IMR-90 (cell line): ENCODE measurements at regions not wholly inside any gene's neighbourhood (a gene's known extent, or its start where the extent isn't known, plus 50 kb on each side); places are given as distances from the start of the nearest gene placed in this dataset.

Experiments used
- ATAC-seq: fragments of 200-7000 bp; cut with Tn5 transposase; 2 replicates; pipeline ENCODE4 v1.9.1; 2020; ENCODE audit warnings: low read depth, mild to moderate bottlenecking, moderate library complexity
- BruUV-seq: library from RNA; stranded (reverse); fragments of 400-500 nt; replicated peaks from 2 replicates; lab custom pipeline; 2021; lab: Mats Ljungman, UMichigan
- CTCF ChIA-PET: fragments of 300-600 bp; formaldehyde crosslinking; extraction: SDS; loops from one replicate; lab custom pipeline; 2021; ENCODE audit warnings: antibody characterized with exemption; lab: Yijun Ruan, JAX
- POLR2A ChIA-PET: fragments of 300-600 bp; sonication (Branson Sonifier 250); formaldehyde crosslinking; loops from one replicate; lab custom pipeline; 2022; ENCODE audit warnings: antibody characterized with exemption; ENCODE audit not compliant: unreplicated experiment; lab: Charles Lee
- DNase-seq: peaks from one replicate; pipeline ENCODE4 v3.0.0; 2013
- H2AFZ ChIP-seq: replicated peaks from 2 replicates; pipeline ENCODE3; 2013; ENCODE audit warnings: low read length, mild to moderate bottlenecking; ENCODE audit not compliant: poor library complexity
- H2AK5ac ChIP-seq: 2 replicates; pipeline ENCODE4 v1.6.1; 2013; ENCODE audit warnings: low read depth, low read length, inconsistent platforms
- H2AK9ac ChIP-seq: replicated peaks from 2 replicates; pipeline ENCODE3; 2013; ENCODE audit warnings: mild to moderate bottlenecking, low read depth, low read length, moderate library complexity; ENCODE audit not compliant: poor library complexity
- H2BK120ac ChIP-seq: 2 replicates; pipeline ENCODE4 v1.6.1; 2013; ENCODE audit warnings: low read depth, low read length, inconsistent platforms
- H2BK15ac ChIP-seq: 3 replicates; pipeline ENCODE4 v1.6.1; 2013; ENCODE audit warnings: low read depth, low read length, inconsistent platforms
- H2BK20ac ChIP-seq: 2 replicates; pipeline ENCODE4 v1.6.1; 2013; ENCODE audit warnings: low read depth, mild to moderate bottlenecking, inconsistent platforms, low read length, moderate library complexity
- H2BK5ac ChIP-seq: 2 replicates; pipeline ENCODE4 v1.6.1; 2013; ENCODE audit warnings: mild to moderate bottlenecking, low read depth, low read length, inconsistent platforms; ENCODE audit not compliant: poor library complexity, severe bottlenecking
- H3K14ac ChIP-seq: replicated peaks from 2 replicates; pipeline ENCODE4 v1.6.1; 2013; ENCODE audit warnings: low read depth, low read length, inconsistent platforms
- H3K18ac ChIP-seq: 2 replicates; pipeline ENCODE4 v1.6.1; 2013; ENCODE audit warnings: low read depth, low read length, control low read depth
- H3K23ac ChIP-seq: 2 replicates; pipeline ENCODE4 v1.6.1; 2013; ENCODE audit warnings: low read depth, low read length, inconsistent platforms
- H3K27ac ChIP-seq: 2 replicates; pipeline ENCODE4 v1.5.1; 2013; ENCODE audit warnings: mild to moderate bottlenecking, control low read depth, low read length; ENCODE audit not compliant: insufficient read depth
- H3K27me3 ChIP-seq: 2 replicates; pipeline ENCODE4 v1.6.1; 2013; ENCODE audit warnings: low read length; ENCODE audit not compliant: control insufficient read depth, insufficient read depth
- H3K36me3 ChIP-seq: 2 replicates; pipeline ENCODE4 v1.6.1; 2013; ENCODE audit warnings: low read length, mixed read lengths; ENCODE audit not compliant: control insufficient read depth, insufficient read depth
- H3K4ac ChIP-seq: 2 replicates; pipeline ENCODE4 v1.6.1; 2013; ENCODE audit warnings: low read depth, low read length, inconsistent platforms
- H3K4me1 ChIP-seq: 2 replicates; pipeline ENCODE4 v1.6.1; 2013; ENCODE audit warnings: low read length, mixed read lengths; ENCODE audit not compliant: control insufficient read depth, insufficient read depth
- H3K4me2 ChIP-seq: 2 replicates; pipeline ENCODE4 v1.6.1; 2013; ENCODE audit warnings: low read depth, mild to moderate bottlenecking, control low read depth, low read length, moderate library complexity
- H3K4me3 ChIP-seq: 2 replicates; pipeline ENCODE4 v1.5.1; 2013; ENCODE audit warnings: low read depth, mild to moderate bottlenecking, control low read depth, low read length, moderate library complexity; ENCODE audit not compliant: insufficient read depth
- H3K56ac ChIP-seq: 2 replicates; pipeline ENCODE4 v1.6.1; 2013; ENCODE audit warnings: low read length, inconsistent platforms; ENCODE audit not compliant: insufficient read depth; ENCODE audit errors: extremely low read depth
- H3K79me1 ChIP-seq, 2 experiments: 2 replicates each; pipeline ENCODE4 v1.6.1; 2013; ENCODE audit warnings: low read length in 2 of 2, inconsistent platforms in 1 of 2, low read depth in 1 of 2
- H3K9ac ChIP-seq: 2 replicates; pipeline ENCODE4 v1.6.1; 2013; ENCODE audit warnings: low read depth, low read length, control low read depth
- H3K9me1 ChIP-seq: 2 replicates; pipeline ENCODE4 v1.6.1; 2013; ENCODE audit warnings: low read length, inconsistent platforms; ENCODE audit not compliant: insufficient read depth
- H3K9me3 ChIP-seq: 2 replicates; pipeline ENCODE4 v1.6.1; 2013; ENCODE audit warnings: low read length; ENCODE audit not compliant: control insufficient read depth, insufficient read depth
- H4K20me1 ChIP-seq: 2 replicates; pipeline ENCODE4 v1.6.1; 2013; ENCODE audit warnings: low read length, inconsistent platforms; ENCODE audit not compliant: insufficient read depth
- H4K5ac ChIP-seq: 2 replicates; pipeline ENCODE4 v1.6.1; 2013; ENCODE audit warnings: mild to moderate bottlenecking, low read depth, low read length, control low read depth
- H4K8ac ChIP-seq, 2 experiments: 2 replicates each; pipeline ENCODE4 v1.6.1; 2013; ENCODE audit warnings: low read depth in 2 of 2, low read length in 2 of 2, control low read depth in 1 of 2, inconsistent platforms in 1 of 2
- H4K91ac ChIP-seq: 2 replicates; pipeline ENCODE4 v1.6.1; 2013; ENCODE audit warnings: low read depth, low read length, inconsistent platforms; ENCODE audit not compliant: insufficient read depth
- BHLHE40 ChIP-seq: fragments of 150-350 bp; IDR thresholded peaks from 2 replicates; pipeline ENCODE4 v1.6.1; 2016; ENCODE audit warnings: mild to moderate bottlenecking, low read depth, low read length
- ELK1 ChIP-seq: fragments of 150-350 bp; IDR thresholded peaks from 2 replicates; pipeline ENCODE4 v1.6.1; 2016; ENCODE audit warnings: low read depth, mild to moderate bottlenecking, low read length, moderate library complexity, borderline replicate concordance
- MAFK ChIP-seq: IDR thresholded peaks from 2 replicates; pipeline ENCODE4 v1.6.1; 2012; ENCODE audit warnings: low read depth, low read length, improper control_type of control experiment
- MAZ ChIP-seq: IDR thresholded peaks from 2 replicates; pipeline ENCODE4 v1.6.1; 2012; ENCODE audit warnings: low read depth, mild to moderate bottlenecking, low read length, improper control_type of control experiment, moderate library complexity, borderline replicate concordance
- MXI1 ChIP-seq: IDR thresholded peaks from 2 replicates; pipeline ENCODE4 v1.6.1; 2012; ENCODE audit warnings: low read depth, mild to moderate bottlenecking, low read length, moderate library complexity, borderline replicate concordance
- POLR2A ChIP-seq: IDR thresholded peaks from 2 replicates; pipeline ENCODE4 v1.6.1; 2012; ENCODE audit warnings: mild to moderate bottlenecking, low read depth, low read length
- dilution Hi-C: fragments of 300-500 bp; cut with HindIII; formaldehyde crosslinking; loops from one replicate; pipeline ENCODE4 v1.14.3; 2018; ENCODE audit warnings: low sequenced_read_pairs; ENCODE audit not compliant: unreplicated experiment
- in situ Hi-C: fragments of 300-500 bp; cut with MboI; formaldehyde crosslinking; loops from 3 replicates; pipeline ENCODE4 v1.14.3; 2019; ENCODE audit warnings: low sequenced_read_pairs, inconsistent platforms, mixed read lengths
- intact Hi-C: fragments of 100-400 bp; cut with micrococcal nuclease; formaldehyde crosslinking; loops from 2 replicates; pipeline ENCODE4 v1.10.0; 2022

DNA sequence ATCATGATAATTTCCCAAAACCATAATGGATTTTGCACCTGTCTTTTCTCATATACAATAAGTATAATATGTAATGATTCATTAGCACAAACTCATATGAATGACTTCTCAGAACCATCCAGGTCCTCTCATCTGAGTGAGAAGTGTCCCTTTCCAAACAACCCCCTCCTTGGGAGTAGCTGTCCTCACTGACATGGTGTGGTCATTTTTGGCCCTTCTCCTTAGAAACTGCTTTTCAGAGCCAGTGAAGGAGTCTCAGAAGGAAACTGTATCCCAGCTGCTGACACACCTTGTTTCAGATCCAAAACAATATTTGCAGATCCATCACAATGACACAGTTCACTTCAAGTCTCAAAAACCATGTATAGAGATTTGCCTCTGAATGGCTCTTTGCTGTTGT lies 95.5 kb downstream of the MIS18A start:
- Histone ChIP-seq H2BK20ac (no peak overlapping the region), H2BK120ac (no peak overlapping the region), H3K79me1 (no peaks in the 10 kb centered on the region), H3K23ac (no peak overlapping the region), H4K20me1 (no peaks in the 10 kb centered on the region), H4K5ac (no peak overlapping the region), H2AFZ (no peak overlapping the region), H3K18ac (no peak overlapping the region), H3K56ac (no peak overlapping the region), H2BK5ac (no peak overlapping the region), H3K4me3 (no peak overlapping the region), H3K27me3 (peaks cover 3% of the 10 kb centered on the region), H4K8ac (no peak overlapping the region), H3K4ac (no peak overlapping the region), H3K9ac (no peak overlapping the region), H2AK9ac (no peak overlapping the region), H2AK5ac (no peak overlapping the region), H4K91ac (no peak overlapping the region), H3K4me1 (no peaks in the 10 kb centered on the region), H3K4me2 (no peak overlapping the region), H3K14ac (no peak overlapping the region), H3K36me3 (no peaks in the 10 kb centered on the region), H2BK15ac (no peak overlapping the region), H3K9me3 (no peaks in the 10 kb centered on the region), H3K9me1 (no peaks in the 10 kb centered on the region), H3K27ac (no peak overlapping the region)
- ChIA-PET POLR2A (no interaction called here), CTCF (interaction anchor here (0.6 to 0.7 kb wide), 2 partner anchors 24 to 373 kb away, joined by 3 read pairs; no protein-coding TSS in a partner anchor)
- DNase-seq: no peak
- TF ChIP-seq MAZ: no peak
- no peak for TF ChIP-seq POLR2A
- TF ChIP-seq MXI1: no peak
- no peak for TF ChIP-seq BHLHE40
- TF ChIP-seq MAFK: no peak
- no peak for TF ChIP-seq ELK1
- BruUV-seq: no TSS peak
- ATAC-seq: no peak
- dilution Hi-C loops (no loop called here), intact Hi-C loops (no loop called here), in situ Hi-C loops (no loop called here)
